Testis (tissue), 2 donors: ENCODE measurements at regions not wholly inside any gene's neighbourhood (a gene's known extent, or its start where the extent isn't known, plus 50 kb on each side); places are given as distances from the start of the nearest gene placed in this dataset.

Source experiments
- POLR2A ChIP-seq: fragments of 450-650 bp; IDR thresholded peaks from one replicate; pipeline ENCODE4 v1.6.1; 2017; ENCODE audit warnings: antibody characterized with exemption, mild to moderate bottlenecking, moderate library complexity
- TF ChIP-seq, protein P1 (sequence below), 3 experiments: fragments of 450-650 bp in 2 of 3; fragments of 200-600 bp in 1 of 3; sonication (generic) in 1 of 3; IDR thresholded peaks; one replicate each; pipeline ENCODE4 v1.5.1; 2016 to 2019; ENCODE audit warnings: antibody characterized with exemption in 3 of 3, mild to moderate bottlenecking in 2 of 3, moderate library complexity in 1 of 3

GRCh38 chr3:73813692-73814292 lies 189.1 kb upstream of the PDZRN3 start:
- TF ChIP-seq, protein P1, sequence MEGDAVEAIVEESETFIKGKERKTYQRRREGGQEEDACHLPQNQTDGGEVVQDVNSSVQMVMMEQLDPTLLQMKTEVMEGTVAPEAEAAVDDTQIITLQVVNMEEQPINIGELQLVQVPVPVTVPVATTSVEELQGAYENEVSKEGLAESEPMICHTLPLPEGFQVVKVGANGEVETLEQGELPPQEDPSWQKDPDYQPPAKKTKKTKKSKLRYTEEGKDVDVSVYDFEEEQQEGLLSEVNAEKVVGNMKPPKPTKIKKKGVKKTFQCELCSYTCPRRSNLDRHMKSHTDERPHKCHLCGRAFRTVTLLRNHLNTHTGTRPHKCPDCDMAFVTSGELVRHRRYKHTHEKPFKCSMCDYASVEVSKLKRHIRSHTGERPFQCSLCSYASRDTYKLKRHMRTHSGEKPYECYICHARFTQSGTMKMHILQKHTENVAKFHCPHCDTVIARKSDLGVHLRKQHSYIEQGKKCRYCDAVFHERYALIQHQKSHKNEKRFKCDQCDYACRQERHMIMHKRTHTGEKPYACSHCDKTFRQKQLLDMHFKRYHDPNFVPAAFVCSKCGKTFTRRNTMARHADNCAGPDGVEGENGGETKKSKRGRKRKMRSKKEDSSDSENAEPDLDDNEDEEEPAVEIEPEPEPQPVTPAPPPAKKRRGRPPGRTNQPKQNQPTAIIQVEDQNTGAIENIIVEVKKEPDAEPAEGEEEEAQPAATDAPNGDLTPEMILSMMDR (IDR thresholded peaks at IDR 0.05), result no peak
- no peak for TF ChIP-seq POLR2A
